ENCODE measurements at regions not wholly inside any gene's neighbourhood (a gene's known extent, or its start where the extent isn't known, plus 50 kb on each side); places are given as distances from the start of the nearest gene placed in this dataset.

DNA sequence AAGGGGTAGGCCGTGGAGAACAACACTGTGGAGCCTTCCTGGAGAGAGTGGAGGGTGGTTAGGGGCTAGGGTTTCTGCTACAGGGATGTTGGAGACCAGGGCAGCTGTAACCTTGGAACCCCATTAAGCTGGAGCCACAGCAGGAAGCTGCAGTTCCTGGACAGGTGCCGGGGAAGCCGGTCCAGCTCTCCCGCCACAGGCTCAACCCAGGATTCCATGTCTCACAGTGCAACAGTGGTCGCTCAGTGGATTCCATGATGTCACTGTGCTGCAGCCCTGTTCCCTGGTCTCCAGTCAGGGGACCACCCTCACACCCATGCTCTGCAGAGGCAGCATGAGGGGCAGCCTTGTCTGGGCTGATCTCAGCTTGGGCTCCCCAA, 264.6 kb upstream of the CDYL start:
- intact Hi-C loops (cut with DNase I; ENCODE audit: low total_unique reads) (no loop called here), in situ Hi-C loops (cut with MboI; ENCODE audit: low pct_ligation_motif_present in 1 of 4, low pct_unique_long_range_greater_than_20kb in 1 of 4, low sequenced_read_pairs in 3 of 4) (no loop called here)
- Histone ChIP-seq H3K36me3 (no peaks in the 10 kb centered on the region), H3K4me1 (no peaks in the 10 kb centered on the region), H3K4me3 (no peak overlapping the region), H3K27me3 (no peaks in the 10 kb centered on the region), H3K9me3 (no peaks in the 10 kb centered on the region), H3K27ac (no peak overlapping the region)
- WGBS, 2 donors (ENCODE audit: low coverage in 1 of 2) = 83% methylated on average over 5 of the region's 5 CpGs; no CpG with 5 or more reads in 1 of the 2 donors
- TF ChIP-seq POLR2A (IDR thresholded peaks at IDR 0.05) (no peak), EP300 (IDR thresholded peaks at IDR 0.05; ENCODE audit: low read depth) (no peak), POLR2AphosphoS5 (IDR thresholded peaks at IDR 0.05) (no peak)
- TF ChIP-seq, protein P1, sequence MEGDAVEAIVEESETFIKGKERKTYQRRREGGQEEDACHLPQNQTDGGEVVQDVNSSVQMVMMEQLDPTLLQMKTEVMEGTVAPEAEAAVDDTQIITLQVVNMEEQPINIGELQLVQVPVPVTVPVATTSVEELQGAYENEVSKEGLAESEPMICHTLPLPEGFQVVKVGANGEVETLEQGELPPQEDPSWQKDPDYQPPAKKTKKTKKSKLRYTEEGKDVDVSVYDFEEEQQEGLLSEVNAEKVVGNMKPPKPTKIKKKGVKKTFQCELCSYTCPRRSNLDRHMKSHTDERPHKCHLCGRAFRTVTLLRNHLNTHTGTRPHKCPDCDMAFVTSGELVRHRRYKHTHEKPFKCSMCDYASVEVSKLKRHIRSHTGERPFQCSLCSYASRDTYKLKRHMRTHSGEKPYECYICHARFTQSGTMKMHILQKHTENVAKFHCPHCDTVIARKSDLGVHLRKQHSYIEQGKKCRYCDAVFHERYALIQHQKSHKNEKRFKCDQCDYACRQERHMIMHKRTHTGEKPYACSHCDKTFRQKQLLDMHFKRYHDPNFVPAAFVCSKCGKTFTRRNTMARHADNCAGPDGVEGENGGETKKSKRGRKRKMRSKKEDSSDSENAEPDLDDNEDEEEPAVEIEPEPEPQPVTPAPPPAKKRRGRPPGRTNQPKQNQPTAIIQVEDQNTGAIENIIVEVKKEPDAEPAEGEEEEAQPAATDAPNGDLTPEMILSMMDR (IDR thresholded peaks at IDR 0.05) = no peak
- DNase-seq = no peak

GRCh38 chr6:4510906-4511640, 265.1 kb upstream of the CDYL start:
- Histone ChIP-seq H3K4me1 (no peaks in the 10 kb centered on the region), H3K4me3 (no peak overlapping the region), H3K27ac (no peak overlapping the region), H3K9me3 (no peaks in the 10 kb centered on the region), H3K36me3 (no peaks in the 10 kb centered on the region), H3K27me3 (no peaks in the 10 kb centered on the region)
- intact Hi-C loops (cut with DNase I; ENCODE audit: low total_unique reads) (no loop called here), in situ Hi-C loops (cut with MboI; ENCODE audit: low pct_ligation_motif_present in 1 of 4, low pct_unique_long_range_greater_than_20kb in 1 of 4, low sequenced_read_pairs in 3 of 4) (no loop called here)
- 74 to 77% methylated on average over 3 to 14 of the region's 15 CpGs for WGBS, 2 donors (ENCODE audit: low coverage in 1 of 2)
- TF ChIP-seq EP300 (IDR thresholded peaks at IDR 0.05; ENCODE audit: low read depth) = no peak
- DNase-seq = no peak

DNA sequence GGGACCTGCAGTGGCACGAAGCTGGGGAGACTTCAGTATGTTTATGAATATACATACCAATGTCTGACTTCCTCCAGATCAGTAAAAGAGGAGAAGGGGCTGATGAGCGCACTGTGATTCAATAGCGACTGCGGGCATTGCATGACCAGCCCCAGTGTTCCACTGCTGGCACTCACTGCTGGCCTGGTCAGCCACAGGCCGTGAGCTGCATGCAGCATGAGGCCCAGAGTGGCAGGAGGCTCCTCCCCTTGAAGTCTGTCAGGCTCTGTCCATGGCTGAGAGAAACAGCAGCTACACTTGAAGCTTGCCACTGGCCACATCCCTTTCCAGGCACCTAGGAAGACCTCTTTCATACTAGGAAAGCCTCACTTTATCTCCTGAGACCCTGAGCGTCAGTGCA, 265.9 kb upstream of the CDYL start:
- no peaks in the 10 kb centered on the region for H3K36me3 ChIP-seq
- no peaks in the 10 kb centered on the region for H3K27me3 ChIP-seq
- no peaks in the 10 kb centered on the region for H3K4me1 ChIP-seq
- 84% methylated on average over 6 of the region's 6 CpGs; no CpG with 5 or more reads in 1 of the 2 donors for WGBS, 2 donors (ENCODE audit: low coverage in 1 of 2)
- no peak overlapping the region for H3K27ac ChIP-seq
- no peak for TF ChIP-seq POLR2A (IDR thresholded peaks at IDR 0.05)
- H3K9me3 ChIP-seq = no peaks in the 10 kb centered on the region
- H3K4me3 ChIP-seq = no peak overlapping the region
- DNase-seq = no peak
- intact Hi-C loops (cut with DNase I; ENCODE audit: low total_unique reads) (no loop called here), in situ Hi-C loops (cut with MboI; ENCODE audit: low pct_ligation_motif_present in 1 of 4, low pct_unique_long_range_greater_than_20kb in 1 of 4, low sequenced_read_pairs in 3 of 4) (no loop called here)

GRCh38 chr6:4509506-4509905, 266.7 kb upstream of the CDYL start:
- intact Hi-C loops (cut with DNase I; ENCODE audit: low total_unique reads) (no loop called here), in situ Hi-C loops (cut with MboI; ENCODE audit: low pct_ligation_motif_present in 1 of 4, low pct_unique_long_range_greater_than_20kb in 1 of 4, low sequenced_read_pairs in 3 of 4) (no loop called here)
- no peak for DNase-seq
- Histone ChIP-seq H3K9me3 (no peaks in the 10 kb centered on the region), H3K27me3 (no peaks in the 10 kb centered on the region), H3K36me3 (no peaks in the 10 kb centered on the region), H3K4me1 (no peaks in the 10 kb centered on the region), H3K4me3 (no peak overlapping the region), H3K27ac (no peak overlapping the region)
- TF ChIP-seq EP300 (IDR thresholded peaks at IDR 0.05; ENCODE audit: low read depth) = no peak
- TF ChIP-seq POLR2AphosphoS5 (IDR thresholded peaks at IDR 0.05) = no peak
- TF ChIP-seq POLR2A (IDR thresholded peaks at IDR 0.05) = no peak
- TF ChIP-seq, protein P1 (IDR thresholded peaks at IDR 0.05) = no peak
- WGBS, 2 donors (ENCODE audit: low coverage in 1 of 2) = 90% methylated on average over 2 to 3 of the region's 3 CpGs

GRCh38 chr6:4506792-4507191, 269.4 kb upstream of the CDYL start:
- H3K9me3 ChIP-seq = no peaks in the 10 kb centered on the region
- TF ChIP-seq POLR2A (IDR thresholded peaks at IDR 0.05) = no peak
- TF ChIP-seq, protein P1 (IDR thresholded peaks at IDR 0.05) = no peak
- TF ChIP-seq EP300 (IDR thresholded peaks at IDR 0.05; ENCODE audit: low read depth) = no peak
- no peak for TF ChIP-seq POLR2AphosphoS5 (IDR thresholded peaks at IDR 0.05)

More at GRCh38 chr6:4506792-4507191, 269.4 kb upstream of the CDYL start:
- Histone ChIP-seq H3K4me3 (no peak overlapping the region), H3K36me3 (no peaks in the 10 kb centered on the region), H3K27ac (no peak overlapping the region), H3K27me3 (no peaks in the 10 kb centered on the region), H3K4me1 (no peaks in the 10 kb centered on the region)
- DNase-seq = no peak
- in situ Hi-C loops (cut with MboI; ENCODE audit: low pct_ligation_motif_present in 1 of 4, low pct_unique_long_range_greater_than_20kb in 1 of 4, low sequenced_read_pairs in 3 of 4) (no loop called here), intact Hi-C loops (cut with DNase I; ENCODE audit: low total_unique reads) (no loop called here)
- 31 to 38% methylated on average over 1 of the region's 1 CpG for WGBS, 2 donors (ENCODE audit: low coverage in 1 of 2)

Data from transverse colon (tissue), 4 donors.